K562 (cell line): ENCODE measurements at regions not wholly inside any gene's neighbourhood (a gene's known extent, or its start where the extent isn't known, plus 50 kb on each side); places are given as distances from the start of the nearest gene placed in this dataset.

ENCODE experiments used
- CHD7 ChIP-seq: fragments of 200-600 bp; sonication (generic); IDR thresholded peaks from one replicate; pipeline ENCODE4 v1.6.1; 2012; ENCODE audit warnings: mild to moderate bottlenecking, low read depth, low read length, inconsistent platforms
- GATAD2B ChIP-seq: fragments of 450-650 bp; IDR thresholded peaks from 2 replicates; pipeline ENCODE4 v1.6.1; 2017; ENCODE audit warnings: mild to moderate bottlenecking, borderline replicate concordance
- MTA2 ChIP-seq: fragments of 450-650 bp; IDR thresholded peaks from 2 replicates; pipeline ENCODE4 v1.6.1; 2016; ENCODE audit warnings: low read depth
- NFIX ChIP-seq: fragments of 250-450 bp; sonication (Bioruptor Pico); IDR thresholded peaks from 2 replicates; pipeline ENCODE4 v1.4.0; 2020; ENCODE audit warnings: low read depth, mild to moderate bottlenecking, moderate library complexity
- RAD51 ChIP-seq: fragments of 450-650 bp; IDR thresholded peaks from 2 replicates; pipeline ENCODE4 v1.7.1; 2016; ENCODE audit warnings: low read depth, mild to moderate bottlenecking, borderline replicate concordance
- RREB1 ChIP-seq: fragments of 250-450 bp; sonication (Bioruptor Pico); IDR thresholded peaks from 2 replicates; pipeline ENCODE4 v1.4.0; 2020
- TF ChIP-seq, protein P1 (sequence below): fragments of 250-450 bp; sonication (Bioruptor Pico); IDR thresholded peaks from 2 replicates; pipeline ENCODE4 v1.8.0; 2021; ENCODE audit warnings: borderline replicate concordance, mild to moderate bottlenecking, moderate library complexity; ENCODE audit not compliant: poor library complexity, severe bottlenecking

DNA sequence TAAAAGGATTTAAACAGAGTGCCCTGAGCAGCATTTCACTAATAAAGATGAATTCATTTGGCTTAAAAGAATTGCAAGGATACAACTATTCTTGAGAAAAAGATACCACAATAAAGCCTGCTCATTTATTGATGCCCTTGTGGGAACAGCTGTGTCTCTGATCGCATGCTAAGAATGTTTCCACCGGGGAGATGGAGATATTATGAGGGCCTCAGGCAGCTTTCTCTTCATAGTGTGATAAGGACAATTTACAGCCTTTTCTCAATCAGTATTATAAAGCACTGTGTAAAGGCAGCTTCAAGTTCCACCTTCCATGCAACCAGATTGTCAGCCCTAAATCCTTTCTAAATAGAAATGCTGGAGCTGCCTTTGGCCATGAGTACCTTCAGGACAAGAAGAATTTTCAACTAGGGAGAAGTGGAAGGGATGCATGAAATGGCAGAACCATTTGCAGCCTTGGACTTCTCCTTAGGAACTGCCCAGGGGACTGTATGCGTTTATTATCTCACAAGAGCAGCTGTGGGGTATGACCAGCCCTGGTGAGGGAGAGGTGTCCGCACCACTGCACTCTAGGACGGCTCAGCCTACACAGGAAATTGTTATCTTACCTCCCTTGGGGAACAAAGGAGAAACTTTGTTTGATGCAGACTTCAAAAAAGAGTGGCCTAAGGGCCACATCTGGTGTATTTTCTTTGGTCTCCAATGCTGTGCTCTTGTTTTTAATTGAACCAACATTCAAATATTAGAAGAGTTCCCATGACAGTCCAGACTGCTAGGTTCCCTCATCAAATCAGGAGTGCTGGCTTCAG, 116.9 kb upstream of the PCGF5 start (continued):
- TF ChIP-seq RREB1 (CRISPR knock-in tag) (no peak), NFIX (no peak), RAD51 (no peak), CHD7 (no peak), GATAD2B (no peak), MTA2 (peak; percentile 78)
- TF ChIP-seq, protein P1, sequence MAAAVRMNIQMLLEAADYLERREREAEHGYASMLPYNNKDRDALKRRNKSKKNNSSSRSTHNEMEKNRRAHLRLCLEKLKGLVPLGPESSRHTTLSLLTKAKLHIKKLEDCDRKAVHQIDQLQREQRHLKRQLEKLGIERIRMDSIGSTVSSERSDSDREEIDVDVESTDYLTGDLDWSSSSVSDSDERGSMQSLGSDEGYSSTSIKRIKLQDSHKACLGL: no peak
